ENCODE measurements at regions not wholly inside any gene's neighbourhood (a gene's known extent, or its start where the extent isn't known, plus 50 kb on each side); places are given as distances from the start of the nearest gene placed in this dataset.

DNA sequence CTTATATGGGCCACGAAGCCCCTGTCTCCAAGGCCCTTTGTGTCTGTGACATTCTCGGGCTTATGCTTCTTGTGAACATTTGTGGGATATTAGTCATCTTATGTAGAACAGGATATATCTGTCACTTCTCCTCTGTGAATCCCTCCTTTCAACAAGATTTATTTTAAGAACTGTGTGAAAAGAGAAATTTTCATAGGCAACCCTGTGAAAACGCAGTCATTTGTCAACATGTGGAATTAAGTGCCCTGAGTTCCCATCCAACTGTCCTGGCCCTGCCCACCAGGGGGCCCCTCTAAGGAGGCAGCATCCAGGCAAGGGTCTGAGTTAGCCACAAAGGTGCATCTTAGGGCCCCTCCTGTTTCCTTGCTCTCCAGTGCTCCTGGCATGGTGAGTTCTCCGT is 76.8 kb upstream of the CHRNA7 start:
- no peak for TF ChIP-seq CTCF (IDR thresholded peaks at IDR 0.05; ENCODE audit: control extremely low read depth, extremely low read depth, low read depth, missing control alignments)
- POLR2A ChIA-PET = no interaction called here
- CTCF ChIA-PET = no interaction called here
- no peak for DNase-seq (ENCODE audit: extremely low spot score)

GRCh38 chr15:31954374-31955172 is 75.7 kb upstream of the CHRNA7 start:
- ChIA-PET CTCF (interaction anchor here (1.7 to 1.8 kb wide), 2 partner anchors 9 to 23 kb away, joined by 4 to 8 read pairs; no protein-coding TSS in a partner anchor), POLR2A (no interaction called here)

DNA sequence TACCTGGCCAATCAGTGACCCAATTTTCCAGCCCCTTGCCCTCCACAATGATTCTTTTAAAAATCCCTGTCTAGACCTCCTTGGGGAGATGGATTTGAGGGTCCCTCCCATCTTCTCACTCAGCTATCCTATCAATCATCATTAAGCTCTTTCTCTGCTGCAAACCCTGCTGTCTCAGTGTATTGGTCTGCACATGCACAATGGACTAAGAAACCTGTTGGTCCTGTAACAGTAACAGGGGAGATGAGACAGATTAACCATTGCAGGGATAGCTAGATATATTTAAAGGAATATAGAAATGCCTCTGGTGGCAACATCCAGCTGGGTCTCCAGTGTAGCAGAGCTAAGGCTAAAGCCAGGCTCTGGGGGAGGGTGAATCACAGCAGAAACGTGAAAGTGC is 74.6 kb upstream of the CHRNA7 start:
- no peak for TF ChIP-seq CTCF (IDR thresholded peaks at IDR 0.05; ENCODE audit: control extremely low read depth, extremely low read depth, low read depth, missing control alignments)
- DNase-seq (ENCODE audit: extremely low spot score) = no peak
- CTCF ChIA-PET = interaction anchor here (1.7 to 1.8 kb wide), 2 partner anchors 8 to 22 kb away, joined by 4 to 8 read pairs; no protein-coding TSS in a partner anchor
- POLR2A ChIA-PET = no interaction called here

More at GRCh38 chr15:31954374-31955172, 75.7 kb upstream of the CHRNA7 start:
- no peak for TF ChIP-seq CTCF (IDR thresholded peaks at IDR 0.05; ENCODE audit: control extremely low read depth, extremely low read depth, low read depth, missing control alignments)
- DNase-seq (ENCODE audit: extremely low spot score) = no peak

- DNase-seq (ENCODE audit: extremely low spot score) = no peak
- ChIA-PET POLR2A (interaction anchor here (0.7 kb wide), 1 partner anchor 41 kb away, joined by 3 read pairs; no protein-coding TSS in a partner anchor), CTCF (no interaction called here)
- TF ChIP-seq CTCF (IDR thresholded peaks at IDR 0.05; ENCODE audit: control extremely low read depth, extremely low read depth, low read depth, missing control alignments) = no peak
Measured at GRCh38 chr15:31957581-31957980, 72.7 kb upstream of the CHRNA7 start.

DNA sequence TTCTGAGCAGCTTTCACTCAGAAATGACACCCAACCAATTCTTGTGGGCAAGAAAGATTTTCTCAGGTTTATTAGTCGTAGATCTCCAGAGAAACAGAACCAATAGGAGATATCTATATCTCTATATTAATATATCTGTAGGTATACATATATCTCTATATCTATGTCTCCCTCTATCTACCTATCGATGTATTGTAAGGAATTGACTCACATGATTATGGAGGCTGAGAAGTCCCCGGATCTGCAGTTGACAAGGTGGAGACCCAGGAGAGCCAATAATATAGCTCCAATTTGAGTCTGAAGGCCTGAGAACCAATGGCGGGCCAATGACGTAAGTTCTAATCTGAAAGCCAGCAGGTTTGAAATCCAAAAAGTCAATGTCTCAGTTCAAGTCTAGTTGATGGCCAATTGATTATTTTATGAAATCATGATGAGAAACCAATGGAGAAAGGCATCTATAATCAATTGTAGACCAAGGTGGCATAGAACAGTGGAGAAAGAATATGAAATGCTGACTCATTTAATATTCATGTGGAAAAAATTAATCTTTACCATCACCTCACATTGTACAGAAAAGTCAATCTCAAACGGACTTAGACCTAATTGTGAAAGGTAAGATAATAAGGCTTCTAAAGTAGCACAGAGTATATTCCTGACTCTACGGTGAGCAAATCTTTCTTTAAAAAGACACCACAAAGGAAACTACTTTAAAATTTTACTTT is 65.6 kb upstream of the CHRNA7 start:
- no peak for DNase-seq (ENCODE audit: extremely low spot score)
- no peak for TF ChIP-seq CTCF (IDR thresholded peaks at IDR 0.05; ENCODE audit: control extremely low read depth, extremely low read depth, low read depth, missing control alignments)
- CTCF ChIA-PET = interaction anchor here (1.4 kb wide), 2 partner anchors 9 to 13 kb away, joined by 4 to 8 read pairs; no protein-coding TSS in a partner anchor
- POLR2A ChIA-PET = no interaction called here

- POLR2A ChIA-PET = no interaction called here
- CTCF ChIA-PET = no interaction called here
- no peak for DNase-seq (ENCODE audit: extremely low spot score)
- TF ChIP-seq CTCF (IDR thresholded peaks at IDR 0.05; ENCODE audit: control extremely low read depth, extremely low read depth, low read depth, missing control alignments) = no peak
Measured at GRCh38 chr15:31970007-31970406, 60.3 kb upstream of the CHRNA7 start.

Measured in GM10248 (cell line).